Retinal pigment epithelial cell (primary cell): ENCODE measurements at regions not wholly inside any gene's neighbourhood (a gene's known extent, or its start where the extent isn't known, plus 50 kb on each side); places are given as distances from the start of the nearest gene placed in this dataset.
A peak's percentile ranks its signal among the peaks of the same experiment; 100 is the strongest.

Experiments used
- DNase-seq: peaks from one replicate; pipeline ENCODE4 v3.0.0-alpha.2; 2010; ENCODE audit warnings: low read depth
- H3K4me3 ChIP-seq: 2 replicates; pipeline ENCODE4 v1.5.1; 2011; ENCODE audit warnings: mild to moderate bottlenecking, low read length, control low read depth, moderate library complexity
- CTCF ChIP-seq: conservative IDR thresholded peaks from 2 replicates; pipeline ENCODE4 v1.5.1; 2011; ENCODE audit warnings: low read depth, low read length, control low read depth, inconsistent platforms

- DNase-seq: no peak
- no peak overlapping the region for H3K4me3 ChIP-seq
- TF ChIP-seq CTCF: no peak
These were observed 580.4 kb upstream of the FAM98A start for GRCh38 chr2:34179511-34179910.

GRCh38 chr2:34178482-34178881 is 579.4 kb upstream of the FAM98A start:
- H3K4me3 ChIP-seq: no peak overlapping the region
- DNase-seq: no peak
- no peak for TF ChIP-seq CTCF

GRCh38 chr2:34176693-34177092 is 577.6 kb upstream of the FAM98A start:
- TF ChIP-seq CTCF: no peak
- no peak overlapping the region for H3K4me3 ChIP-seq
- no peak for DNase-seq

GRCh38 chr2:34174506-34174905 is 575.4 kb upstream of the FAM98A start:
- no peak overlapping the region for H3K4me3 ChIP-seq
- no peak for DNase-seq
- no peak for TF ChIP-seq CTCF

GRCh38 chr2:34162231-34162630 is 563.1 kb upstream of the FAM98A start:
- DNase-seq: no peak
- H3K4me3 ChIP-seq: no peak overlapping the region
- TF ChIP-seq CTCF: no peak

GRCh38 chr2:34161549-34161948 is 562.5 kb upstream of the FAM98A start:
- no peak overlapping the region for H3K4me3 ChIP-seq
- no peak for TF ChIP-seq CTCF
- peak; percentile 91 for DNase-seq

- no peak overlapping the region for H3K4me3 ChIP-seq
- DNase-seq: peak; percentile 92
- TF ChIP-seq CTCF: no peak
These were observed 560.8 kb upstream of the FAM98A start for GRCh38 chr2:34159901-34160300.
